Stomach (tissue), 8 donors: ENCODE measurements at regions not wholly inside any gene's neighbourhood (a gene's known extent, or its start where the extent isn't known, plus 50 kb on each side); places are given as distances from the start of the nearest gene placed in this dataset.

Experiments
- DNase-seq, 2 donors: peaks; one replicate each; pipeline versions ENCODE4 v3.0.0 to v3.0.0-alpha.2; 2013 to 2019
- H3K27ac ChIP-seq, 5 donors: fragments of 200-600 bp in 4 of 5; sonication (generic) in 4 of 5; one replicate each; pipeline ENCODE4 v1.5.1; 2013 to 2019; ENCODE audit warnings: mild to moderate bottlenecking in 1 of 5, moderate library complexity in 1 of 5
- H3K27me3 ChIP-seq, 3 donors: fragments of 200-600 bp; sonication (generic); one replicate each; pipeline ENCODE4 v1.5.1; 2017 to 2019; ENCODE audit warnings: mixed run types in 1 of 3
- H3K36me3 ChIP-seq, 4 donors: fragments of 200-600 bp; sonication (generic); 1 replicate in 3 of 4; 2 replicates in 1 of 4; pipeline ENCODE4 v1.5.1; 2016 to 2019
- H3K4me1 ChIP-seq, 4 donors: fragments of 200-600 bp; sonication (generic); one replicate each; pipeline ENCODE4 v1.5.1; 2016 to 2019
- H3K4me3 ChIP-seq, 4 donors: fragments of 200-600 bp; sonication (generic) in 3 of 4; one replicate each; pipeline ENCODE4 v1.5.1; 2016 to 2019; ENCODE audit warnings: mild to moderate bottlenecking in 1 of 4
- H3K9me3 ChIP-seq, 4 donors: fragments of 200-600 bp; sonication (generic); one replicate each; pipeline ENCODE4 v1.5.1; 2016 to 2019
- CTCF ChIP-seq, 7 experiments: fragments of 450-650 bp in 4 of 7; fragments of 200-600 bp in 3 of 7; sonication (generic) in 3 of 7; IDR thresholded peaks; one replicate each; pipeline ENCODE4 v1.5.1; 2016 to 2019; ENCODE audit warnings: antibody characterized with exemption in 7 of 7, control low read depth in 2 of 7, mild to moderate bottlenecking in 1 of 7
- EP300 ChIP-seq: sonication (generic); formaldehyde crosslinking; IDR thresholded peaks from one replicate; pipeline ENCODE4 v1.6.1; 2017; ENCODE audit warnings: antibody characterized with exemption
- POLR2A ChIP-seq, 4 donors: fragments of 450-650 bp; IDR thresholded peaks; one replicate each; pipeline ENCODE4 v1.6.1; 2016; ENCODE audit warnings: antibody characterized with exemption in 4 of 4, control low read depth in 2 of 4, mild to moderate bottlenecking in 1 of 4, moderate library complexity in 1 of 4
- POLR2AphosphoS5 ChIP-seq, 3 donors: sonication (generic); formaldehyde crosslinking; IDR thresholded peaks; one replicate each; pipeline ENCODE4 v1.6.1; 2016; ENCODE audit warnings: antibody characterized with exemption in 3 of 3
- WGBS, 5 donors: extraction: QIAGEN DNeasy Blood & Tissue Kit in 3 of 5; methylation state at CpG; one replicate each; pipeline versions ENCODE4 v1.1.5 to v1.1.7; 2013 to 2018; 5-methylcytosine and 5-hydroxymethylcytosine counted together
- intact Hi-C: fragments of 100-400 bp; cut with DNase I; formaldehyde crosslinking; loops from one replicate; pipeline ENCODE4 v1.15.1; 2023; ENCODE audit warnings: low total_unique reads
- donor health status: healthy with polysubstance abuse.
- donor health status: Bipolar disorder and iron deficiency.
- donor health status: healthy.

- peaks cover 0 to 30% (median 0%) of the 10 kb centered on the region in 3 donors for H3K27me3 ChIP-seq
- no peak overlapping the region for H3K4me3 ChIP-seq
- H3K36me3 ChIP-seq: no peaks in the 10 kb centered on the region
- no peaks in the 10 kb centered on the region for H3K9me3 ChIP-seq
- TF ChIP-seq POLR2A (IDR thresholded peaks at IDR 0.05) (no peak), EP300 (no peak), CTCF (IDR thresholded peaks at IDR 0.05) (no peak), POLR2AphosphoS5 (IDR thresholded peaks at IDR 0.05) (no peak)
- H3K4me1 ChIP-seq: no peaks in the 10 kb centered on the region
- H3K27ac ChIP-seq: no peak overlapping the region
- 56 to 66% (median 59%) methylated on average over 6 of the region's 6 CpGs for WGBS, 5 donors
- DNase-seq: no peak
- intact Hi-C loops: no loop called here
Measured at GRCh38 chr1:29749024-29749945, 513.0 kb downstream of the PTPRU start.

GRCh38 chr1:29747196-29747595, 510.9 kb downstream of the PTPRU start:
- H3K4me1 ChIP-seq: no peaks in the 10 kb centered on the region
- no peaks in the 10 kb centered on the region for H3K9me3 ChIP-seq
- H3K4me3 ChIP-seq: no peak overlapping the region
- intact Hi-C loops: no loop called here
- TF ChIP-seq CTCF (IDR thresholded peaks at IDR 0.05) (no peak), EP300 (no peak), POLR2AphosphoS5 (IDR thresholded peaks at IDR 0.05) (no peak), POLR2A (IDR thresholded peaks at IDR 0.05) (no peak)
- 82 to 91% (median 85%) methylated on average over 3 of the region's 3 CpGs for WGBS, 5 donors
- no peak overlapping the region for H3K27ac ChIP-seq
- no peaks in the 10 kb centered on the region for H3K36me3 ChIP-seq
- peaks cover 0 to 23% (median 2%) of the 10 kb centered on the region in 3 donors for H3K27me3 ChIP-seq
- DNase-seq: peak in 1 of 2 donors; percentile 19

- Histone ChIP-seq H3K4me3 (no peak overlapping the region), H3K27me3 (peaks cover 0 to 25% (median 6%) of the 10 kb centered on the region in 3 donors), H3K27ac (no peak overlapping the region), H3K4me1 (no peaks in the 10 kb centered on the region), H3K36me3 (no peaks in the 10 kb centered on the region), H3K9me3 (no peaks in the 10 kb centered on the region)
- WGBS, 5 donors: 73 to 90% (median 81%) methylated on average over 4 to 5 of the region's 5 CpGs
- intact Hi-C loops: no loop called here
- TF ChIP-seq CTCF (IDR thresholded peaks at IDR 0.05) (no peak), EP300 (no peak), POLR2AphosphoS5 (IDR thresholded peaks at IDR 0.05) (no peak), POLR2A (IDR thresholded peaks at IDR 0.05) (no peak)
- no peak for DNase-seq
Measured at GRCh38 chr1:29746076-29746665, 509.8 kb downstream of the PTPRU start.

GRCh38 chr1:29744684-29745490, 508.6 kb downstream of the PTPRU start:
- 41 to 51% (median 46%) methylated on average over 3 to 6 of the region's 6 CpGs for WGBS, 5 donors
- intact Hi-C loops: no loop called here
- no peak for DNase-seq

More at GRCh38 chr1:29744684-29745490, 508.6 kb downstream of the PTPRU start:
- H3K4me3 ChIP-seq: no peak overlapping the region
- H3K4me1 ChIP-seq: no peaks in the 10 kb centered on the region
- no peaks in the 10 kb centered on the region for H3K9me3 ChIP-seq
- no peak overlapping the region for H3K27ac ChIP-seq
- TF ChIP-seq POLR2AphosphoS5 (IDR thresholded peaks at IDR 0.05) (no peak), CTCF (IDR thresholded peaks at IDR 0.05) (no peak), POLR2A (IDR thresholded peaks at IDR 0.05) (no peak), EP300 (no peak)
- no peaks in the 10 kb centered on the region for H3K36me3 ChIP-seq
- peaks cover 0 to 38% (median 6%) of the 10 kb centered on the region in 3 donors for H3K27me3 ChIP-seq
